ENCODE measurements at regions not wholly inside any gene's neighbourhood (a gene's known extent, or its start where the extent isn't known, plus 50 kb on each side); places are given as distances from the start of the nearest gene placed in this dataset.

GRCh38 chr2:21468624-21469023, 344.9 kb downstream of the TDRD15 start (continued):
- TF ChIP-seq, protein P1, sequence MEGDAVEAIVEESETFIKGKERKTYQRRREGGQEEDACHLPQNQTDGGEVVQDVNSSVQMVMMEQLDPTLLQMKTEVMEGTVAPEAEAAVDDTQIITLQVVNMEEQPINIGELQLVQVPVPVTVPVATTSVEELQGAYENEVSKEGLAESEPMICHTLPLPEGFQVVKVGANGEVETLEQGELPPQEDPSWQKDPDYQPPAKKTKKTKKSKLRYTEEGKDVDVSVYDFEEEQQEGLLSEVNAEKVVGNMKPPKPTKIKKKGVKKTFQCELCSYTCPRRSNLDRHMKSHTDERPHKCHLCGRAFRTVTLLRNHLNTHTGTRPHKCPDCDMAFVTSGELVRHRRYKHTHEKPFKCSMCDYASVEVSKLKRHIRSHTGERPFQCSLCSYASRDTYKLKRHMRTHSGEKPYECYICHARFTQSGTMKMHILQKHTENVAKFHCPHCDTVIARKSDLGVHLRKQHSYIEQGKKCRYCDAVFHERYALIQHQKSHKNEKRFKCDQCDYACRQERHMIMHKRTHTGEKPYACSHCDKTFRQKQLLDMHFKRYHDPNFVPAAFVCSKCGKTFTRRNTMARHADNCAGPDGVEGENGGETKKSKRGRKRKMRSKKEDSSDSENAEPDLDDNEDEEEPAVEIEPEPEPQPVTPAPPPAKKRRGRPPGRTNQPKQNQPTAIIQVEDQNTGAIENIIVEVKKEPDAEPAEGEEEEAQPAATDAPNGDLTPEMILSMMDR (IDR thresholded peaks at IDR 0.05), result no peak
- TF ChIP-seq ATF6 (CRISPR knock-in tag; IDR thresholded peaks at IDR 0.05), result no peak
- no peak for TF ChIP-seq NR1H2 (CRISPR knock-in tag; IDR thresholded peaks at IDR 0.05)
- TF ChIP-seq GRHL2 (CRISPR knock-in tag; IDR thresholded peaks at IDR 0.05; ENCODE audit: insufficient replicate concordance, severe bottlenecking), result no peak

- POLR2A ChIA-PET, result interaction anchor here (0.6 kb wide), 1 partner anchor 148 kb away, joined by 8 read pairs; no protein-coding TSS in a partner anchor
- no peaks in the 10 kb centered on the region; the same call in 1 of the 2 replicates for H3K36me3 Mint-ChIP-seq
- no peak for TF ChIP-seq E2F4 (CRISPR knock-in tag; IDR thresholded peaks at IDR 0.05; ENCODE audit: borderline replicate concordance, low read depth)
- no peak for TF ChIP-seq NFATC4 (CRISPR knock-in tag; IDR thresholded peaks at IDR 0.05)
- no peak for TF ChIP-seq CBFB (CRISPR knock-in tag; IDR thresholded peaks at IDR 0.05; ENCODE audit: low read depth)
- no peak for TF ChIP-seq ZNF317 (CRISPR knock-in tag; IDR thresholded peaks at IDR 0.05; ENCODE audit: borderline replicate concordance, low read depth)
- TF ChIP-seq NR1H2 (CRISPR knock-in tag; IDR thresholded peaks at IDR 0.05), result no peak
- TF ChIP-seq, protein P2, sequence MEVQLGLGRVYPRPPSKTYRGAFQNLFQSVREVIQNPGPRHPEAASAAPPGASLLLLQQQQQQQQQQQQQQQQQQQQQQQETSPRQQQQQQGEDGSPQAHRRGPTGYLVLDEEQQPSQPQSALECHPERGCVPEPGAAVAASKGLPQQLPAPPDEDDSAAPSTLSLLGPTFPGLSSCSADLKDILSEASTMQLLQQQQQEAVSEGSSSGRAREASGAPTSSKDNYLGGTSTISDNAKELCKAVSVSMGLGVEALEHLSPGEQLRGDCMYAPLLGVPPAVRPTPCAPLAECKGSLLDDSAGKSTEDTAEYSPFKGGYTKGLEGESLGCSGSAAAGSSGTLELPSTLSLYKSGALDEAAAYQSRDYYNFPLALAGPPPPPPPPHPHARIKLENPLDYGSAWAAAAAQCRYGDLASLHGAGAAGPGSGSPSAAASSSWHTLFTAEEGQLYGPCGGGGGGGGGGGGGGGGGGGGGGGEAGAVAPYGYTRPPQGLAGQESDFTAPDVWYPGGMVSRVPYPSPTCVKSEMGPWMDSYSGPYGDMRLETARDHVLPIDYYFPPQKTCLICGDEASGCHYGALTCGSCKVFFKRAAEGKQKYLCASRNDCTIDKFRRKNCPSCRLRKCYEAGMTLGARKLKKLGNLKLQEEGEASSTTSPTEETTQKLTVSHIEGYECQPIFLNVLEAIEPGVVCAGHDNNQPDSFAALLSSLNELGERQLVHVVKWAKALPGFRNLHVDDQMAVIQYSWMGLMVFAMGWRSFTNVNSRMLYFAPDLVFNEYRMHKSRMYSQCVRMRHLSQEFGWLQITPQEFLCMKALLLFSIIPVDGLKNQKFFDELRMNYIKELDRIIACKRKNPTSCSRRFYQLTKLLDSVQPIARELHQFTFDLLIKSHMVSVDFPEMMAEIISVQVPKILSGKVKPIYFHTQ (CRISPR knock-in tag; IDR thresholded peaks at IDR 0.05), result no peak
- TF ChIP-seq PRRX2 (CRISPR knock-in tag; IDR thresholded peaks at IDR 0.05), result no peak
- TF ChIP-seq, protein P3, sequence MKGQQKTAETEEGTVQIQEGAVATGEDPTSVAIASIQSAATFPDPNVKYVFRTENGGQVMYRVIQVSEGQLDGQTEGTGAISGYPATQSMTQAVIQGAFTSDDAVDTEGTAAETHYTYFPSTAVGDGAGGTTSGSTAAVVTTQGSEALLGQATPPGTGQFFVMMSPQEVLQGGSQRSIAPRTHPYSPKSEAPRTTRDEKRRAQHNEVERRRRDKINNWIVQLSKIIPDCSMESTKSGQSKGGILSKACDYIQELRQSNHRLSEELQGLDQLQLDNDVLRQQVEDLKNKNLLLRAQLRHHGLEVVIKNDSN (CRISPR knock-in tag; IDR thresholded peaks at IDR 0.05), result no peak
- no peak for TF ChIP-seq ZNF263 (CRISPR knock-in tag; IDR thresholded peaks at IDR 0.05; ENCODE audit: low read depth)
- TF ChIP-seq ZNF232 (CRISPR knock-in tag; IDR thresholded peaks at IDR 0.05), result no peak
- TF ChIP-seq, protein P4, sequence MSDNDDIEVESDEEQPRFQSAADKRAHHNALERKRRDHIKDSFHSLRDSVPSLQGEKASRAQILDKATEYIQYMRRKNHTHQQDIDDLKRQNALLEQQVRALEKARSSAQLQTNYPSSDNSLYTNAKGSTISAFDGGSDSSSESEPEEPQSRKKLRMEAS (CRISPR knock-in tag; IDR thresholded peaks at IDR 0.05), result no peak
- TF ChIP-seq ZBTB43 (CRISPR knock-in tag; IDR thresholded peaks at IDR 0.05), result no peak
- TF ChIP-seq, protein P5, sequence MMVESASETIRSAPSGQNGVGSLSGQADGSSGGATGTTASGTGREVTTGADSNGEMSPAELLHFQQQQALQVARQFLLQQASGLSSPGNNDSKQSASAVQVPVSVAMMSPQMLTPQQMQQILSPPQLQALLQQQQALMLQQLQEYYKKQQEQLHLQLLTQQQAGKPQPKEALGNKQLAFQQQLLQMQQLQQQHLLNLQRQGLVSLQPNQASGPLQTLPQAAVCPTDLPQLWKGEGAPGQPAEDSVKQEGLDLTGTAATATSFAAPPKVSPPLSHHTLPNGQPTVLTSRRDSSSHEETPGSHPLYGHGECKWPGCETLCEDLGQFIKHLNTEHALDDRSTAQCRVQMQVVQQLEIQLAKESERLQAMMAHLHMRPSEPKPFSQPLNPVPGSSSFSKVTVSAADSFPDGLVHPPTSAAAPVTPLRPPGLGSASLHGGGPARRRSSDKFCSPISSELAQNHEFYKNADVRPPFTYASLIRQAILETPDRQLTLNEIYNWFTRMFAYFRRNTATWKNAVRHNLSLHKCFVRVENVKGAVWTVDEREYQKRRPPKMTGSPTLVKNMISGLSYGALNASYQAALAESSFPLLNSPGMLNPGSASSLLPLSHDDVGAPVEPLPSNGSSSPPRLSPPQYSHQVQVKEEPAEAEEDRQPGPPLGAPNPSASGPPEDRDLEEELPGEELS (CRISPR knock-in tag; IDR thresholded peaks at IDR 0.05), result no peak
- no peak for TF ChIP-seq KAT7 (CRISPR knock-in tag; IDR thresholded peaks at IDR 0.05; ENCODE audit: borderline replicate concordance)
- CTCF ChIA-PET, result interaction anchor here (3.0 kb wide), 1 partner anchor 48 kb away, joined by 10 read pairs; no protein-coding TSS in a partner anchor
- H3K4me1 Mint-ChIP-seq, result peaks cover 28% of the 10 kb centered on the region
- ATAC-seq (no peak), DNase-seq (ENCODE audit: low spot score) (no peak)
- no peak overlapping the region for H3K4me3 Mint-ChIP-seq
- H3K9me3 Mint-ChIP-seq, result peaks cover 5% of the 10 kb centered on the region; the same call in 1 of the 2 replicates
- no peaks in the 10 kb centered on the region for H3K27me3 Mint-ChIP-seq (ENCODE audit: low read depth)
- peak overlapping the region; percentile 17; the same call in 1 of the 2 replicates for H3K27ac Mint-ChIP-seq
Measured at GRCh38 chr2:21469158-21469557, 345.4 kb downstream of the TDRD15 start.

All from WTC11 (cell line).